ENCODE measurements at regions not wholly inside any gene's neighbourhood (a gene's known extent, or its start where the extent isn't known, plus 50 kb on each side); places are given as distances from the start of the nearest gene placed in this dataset.

DNA sequence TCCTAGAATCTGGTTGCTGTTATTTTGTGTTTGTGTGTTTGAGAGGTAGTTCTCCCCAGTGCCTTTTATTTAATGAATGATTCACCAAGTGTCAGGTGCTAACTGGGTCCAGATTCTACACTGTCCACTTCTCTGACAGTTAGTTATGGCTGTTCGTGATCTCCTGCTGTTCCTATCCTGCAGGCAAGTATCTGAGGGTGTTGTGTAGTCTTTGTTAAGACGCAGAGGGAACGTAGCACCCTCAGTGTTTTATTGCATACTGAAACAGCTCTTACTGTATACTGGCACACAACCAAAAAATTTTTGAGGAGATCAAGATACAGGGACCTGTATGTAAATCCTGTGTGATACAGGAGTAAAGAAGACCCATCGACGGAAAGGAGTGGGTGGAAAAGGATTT, 1271.3 kb downstream of the ROBO1 start (continued):
- no peak for TF ChIP-seq LRRFIP1 (CRISPR knock-in tag; conservative IDR thresholded peaks at IDR 0.05)
- no peak for TF ChIP-seq AHR (CRISPR knock-in tag; IDR thresholded peaks at IDR 0.05)
- TF ChIP-seq ZFY (CRISPR knock-in tag; IDR thresholded peaks at IDR 0.05), result no peak
- no peak for TF ChIP-seq MXI1 (IDR thresholded peaks at IDR 0.05; ENCODE audit: borderline replicate concordance, low read depth, low read length)
- no peak for TF ChIP-seq SMC3 (IDR thresholded peaks at IDR 0.05; ENCODE audit: low read length)
- TF ChIP-seq RELA (CRISPR knock-in tag; IDR thresholded peaks at IDR 0.05), result no peak
- no peak for TF ChIP-seq HOXA3 (CRISPR knock-in tag; IDR thresholded peaks at IDR 0.05)
- TF ChIP-seq ZNF576 (CRISPR knock-in tag; IDR thresholded peaks at IDR 0.05), result no peak

DNA sequence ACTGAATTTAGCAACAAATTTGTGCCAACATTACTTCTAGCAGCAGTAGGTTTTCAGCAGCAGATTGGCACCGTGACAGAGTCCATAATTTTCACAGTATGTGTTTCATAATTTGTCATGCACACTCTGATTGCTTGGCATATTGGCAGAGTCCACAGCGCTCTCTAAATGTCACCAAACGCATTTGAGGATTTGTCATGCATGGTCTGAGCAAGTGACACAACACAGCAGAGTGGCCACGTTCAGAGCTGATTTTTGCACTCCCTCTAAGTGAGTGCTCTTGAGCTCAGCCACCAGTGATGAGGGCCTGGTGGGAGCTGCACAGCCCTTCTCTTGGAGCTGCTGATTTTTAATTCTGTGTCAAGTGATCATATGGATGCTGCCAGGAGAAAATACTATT, 1270.8 kb downstream of the ROBO1 start:
- ChIA-PET CTCF (ENCODE audit: low intra/inter-chr PET ratio, low total read pairs) (no interaction called here), POLR2A (no interaction called here)
- no peaks in the 10 kb centered on the region for H3K27me3 ChIP-seq (ENCODE audit: control insufficient read depth in 1 of 2, insufficient read depth in 2 of 2, low read length in 2 of 2)
- H3K36me3 ChIP-seq (replicated peaks in 1 of 2; ENCODE audit: control insufficient read depth in 1 of 2, insufficient read depth in 2 of 2, low read length in 2 of 2), result no peaks in the 10 kb centered on the region
- H3K79me2 ChIP-seq (ENCODE audit: insufficient read depth, low read length), result no peaks in the 10 kb centered on the region
- H3K4me2 ChIP-seq (ENCODE audit: low read depth, low read length), result no peak overlapping the region
- H2AFZ ChIP-seq (ENCODE audit: low read length), result no peak overlapping the region
- DNase-seq (ENCODE audit: low spot score) (no peak), ATAC-seq (peak; percentile 72), FAIRE-seq (no peak)
- 11% methylated on average over 4 of the region's 4 CpGs for WGBS (ENCODE audit: low lambda C conversion rate)
- intact Hi-C loops (cut with micrococcal nuclease; ENCODE audit: unreplicated experiment) (no loop called here), in situ Hi-C loops (cut with HindIII; ENCODE audit: extremely low pct_ligation_motif_present, low pct_unique_long_range_greater_than_20kb) (no loop called here)
- H3K4me3 ChIP-seq (replicated peaks in 1 of 3; ENCODE audit: insufficient read depth in 1 of 3, low read depth in 2 of 3, low read length in 3 of 3), result no peak overlapping the region
- H4K20me1 ChIP-seq (ENCODE audit: insufficient read depth, low read length), result no peaks in the 10 kb centered on the region
- BruUV-seq (replicated peaks), result no TSS peak
- H3K9ac ChIP-seq (ENCODE audit: insufficient read depth, low read depth, low read length), result no peak overlapping the region
- no peaks in the 10 kb centered on the region for H3K4me1 ChIP-seq (ENCODE audit: insufficient read depth, low read length)
- H3K27ac ChIP-seq (ENCODE audit: extremely low read length, insufficient read depth, low read length), result no peak overlapping the region
- TF ChIP-seq ZNF282 (IDR thresholded peaks at IDR 0.05; ENCODE audit: partially characterized antibody), result no peak
- no peak for TF ChIP-seq WIZ (CRISPR knock-in tag; IDR thresholded peaks at IDR 0.05)
- TF ChIP-seq PHF8 (CRISPR knock-in tag; IDR thresholded peaks at IDR 0.05), result no peak
- no peak for TF ChIP-seq ZNF772 (CRISPR knock-in tag; IDR thresholded peaks at IDR 0.05)
- TF ChIP-seq SRF (IDR thresholded peaks at IDR 0.05; ENCODE audit: low read depth, low read length), result no peak
- no peak for TF ChIP-seq HNF4A (CRISPR knock-in tag; IDR thresholded peaks at IDR 0.05)
- no peak for TF ChIP-seq MAFG (CRISPR knock-in tag; IDR thresholded peaks at IDR 0.05)
- no peak for TF ChIP-seq KDM5A (IDR thresholded peaks at IDR 0.05; ENCODE audit: borderline replicate concordance, low read length)
- TF ChIP-seq KDM4B (CRISPR knock-in tag; IDR thresholded peaks at IDR 0.05), result no peak
- TF ChIP-seq MAF1 (CRISPR knock-in tag; IDR thresholded peaks at IDR 0.05; ENCODE audit: borderline replicate concordance), result no peak
- TF ChIP-seq U2AF2 (IDR thresholded peaks at IDR 0.05; ENCODE audit: low read depth, low read length), result no peak
- no peak for TF ChIP-seq HOXA3 (CRISPR knock-in tag; IDR thresholded peaks at IDR 0.05)
- no peak for TF ChIP-seq ISX (CRISPR knock-in tag; conservative IDR thresholded peaks at IDR 0.05)
- TF ChIP-seq ZFAT (CRISPR knock-in tag; conservative IDR thresholded peaks at IDR 0.05), result no peak
- no peak for TF ChIP-seq MYNN (CRISPR knock-in tag; IDR thresholded peaks at IDR 0.05; ENCODE audit: low read depth)
- no peak for TF ChIP-seq ZKSCAN8 (CRISPR knock-in tag; IDR thresholded peaks at IDR 0.05; ENCODE audit: borderline replicate concordance)
- no peaks in the 10 kb centered on the region for H3K9me3 ChIP-seq (ENCODE audit: low read length)
